ENCODE measurements at regions not wholly inside any gene's neighbourhood (a gene's known extent, or its start where the extent isn't known, plus 50 kb on each side); places are given as distances from the start of the nearest gene placed in this dataset.

DNA sequence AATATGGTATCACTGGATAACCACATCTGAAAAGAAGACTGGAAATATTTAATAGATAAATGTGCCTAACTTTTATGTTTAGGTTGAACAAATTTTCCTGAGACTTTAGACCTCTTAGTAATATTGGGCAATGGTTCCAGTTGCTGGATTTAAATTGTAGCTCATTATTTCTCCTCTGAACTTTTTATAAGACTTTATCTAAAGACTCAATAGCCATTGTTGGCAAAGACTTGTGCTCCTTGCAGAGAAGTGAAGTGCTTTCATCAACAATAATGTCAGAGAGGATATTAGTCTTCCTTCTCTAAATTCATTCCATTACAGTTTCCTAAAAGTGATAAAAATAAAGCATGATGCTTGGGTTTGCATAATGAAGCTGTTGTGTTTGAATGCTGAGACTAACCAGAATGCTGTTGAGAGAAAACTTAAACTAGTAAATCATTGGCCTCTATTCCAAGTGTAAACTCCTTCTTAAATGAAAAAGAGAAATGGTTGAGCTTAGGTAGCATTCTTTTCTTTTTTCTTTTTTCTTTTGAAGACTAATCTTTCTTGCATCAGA is 200.2 kb downstream of the TMTC3 start:
- H3K4me1 Mint-ChIP-seq (ENCODE audit: unreplicated experiment) = no peaks in the 10 kb centered on the region
- H3K9me3 Mint-ChIP-seq = no peaks in the 10 kb centered on the region
- no peak for TF ChIP-seq CTCF (conservative IDR thresholded peaks at IDR 0.05)

GRCh38 chr12:88351146-88351545 is 209.0 kb downstream of the TMTC3 start:
- DNase-seq (ENCODE audit: extremely low spot score, unreplicated experiment) = no peak
- Mint-ChIP-seq H3K4me1 (ENCODE audit: unreplicated experiment) (no peaks in the 10 kb centered on the region), H3K27ac (no peak overlapping the region), H3K36me3 (no peaks in the 10 kb centered on the region), H3K4me3 (no peak overlapping the region), H3K9me3 (no peaks in the 10 kb centered on the region), H3K27me3 (no peaks in the 10 kb centered on the region)
- TF ChIP-seq CTCF (conservative IDR thresholded peaks at IDR 0.05) = no peak

More for the DNA sequence above, 200.2 kb downstream of the TMTC3 start:
- no peaks in the 10 kb centered on the region for H3K36me3 Mint-ChIP-seq
- H3K27me3 Mint-ChIP-seq = no peaks in the 10 kb centered on the region
- H3K27ac Mint-ChIP-seq = no peak overlapping the region
- no peak for DNase-seq (ENCODE audit: extremely low spot score, unreplicated experiment)
- H3K4me3 Mint-ChIP-seq = no peak overlapping the region

DNA sequence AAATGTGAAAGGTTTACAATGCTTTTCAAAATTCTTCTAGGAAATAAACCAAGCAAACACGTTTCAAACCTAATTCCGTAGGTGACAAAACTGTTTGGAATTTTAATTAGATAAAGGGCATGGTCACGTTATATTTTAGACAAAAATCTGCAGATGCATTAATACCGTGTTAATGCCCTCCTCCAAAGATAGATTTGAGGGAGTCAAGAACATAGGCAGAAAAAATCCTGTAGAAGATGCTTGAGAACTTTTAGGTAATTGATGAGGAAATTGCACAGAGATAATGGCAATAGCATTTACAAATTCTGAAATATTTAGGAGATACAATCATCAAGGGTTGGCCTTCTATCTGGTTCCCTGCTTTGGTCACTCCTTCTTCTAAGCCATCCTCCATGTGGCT is 212.6 kb downstream of the TMTC3 start:
- Mint-ChIP-seq H3K27ac (no peak overlapping the region), H3K36me3 (no peaks in the 10 kb centered on the region), H3K9me3 (no peaks in the 10 kb centered on the region), H3K4me1 (ENCODE audit: unreplicated experiment) (no peaks in the 10 kb centered on the region), H3K27me3 (no peaks in the 10 kb centered on the region), H3K4me3 (no peak overlapping the region)
- TF ChIP-seq CTCF (conservative IDR thresholded peaks at IDR 0.05) = no peak
- DNase-seq (ENCODE audit: extremely low spot score, unreplicated experiment) = no peak

DNA sequence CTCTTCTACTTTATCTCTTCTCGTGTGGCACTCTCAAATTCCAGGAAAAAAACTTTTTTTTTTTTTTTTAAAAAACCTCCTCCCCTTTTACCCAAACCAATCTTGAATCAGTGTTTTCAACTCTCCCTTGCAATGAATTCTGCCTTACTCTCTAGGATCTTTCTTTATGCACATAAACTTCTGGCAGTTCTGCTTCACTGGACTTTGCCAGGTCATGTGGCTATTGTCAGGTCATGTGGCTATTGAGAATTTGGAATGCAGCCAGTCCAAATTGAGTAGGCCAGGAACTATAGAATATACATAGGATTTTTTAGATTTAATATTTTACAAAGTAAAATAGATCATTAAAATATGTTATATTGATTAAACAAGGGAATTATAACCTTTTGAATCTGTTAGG is 218.2 kb downstream of the TMTC3 start:
- Mint-ChIP-seq H3K4me3 (no peak overlapping the region), H3K27me3 (no peaks in the 10 kb centered on the region), H3K4me1 (ENCODE audit: unreplicated experiment) (no peaks in the 10 kb centered on the region), H3K9me3 (no peaks in the 10 kb centered on the region), H3K27ac (no peak overlapping the region), H3K36me3 (no peaks in the 10 kb centered on the region)
- TF ChIP-seq CTCF (conservative IDR thresholded peaks at IDR 0.05) = no peak
- DNase-seq (ENCODE audit: extremely low spot score, unreplicated experiment) = no peak

DNA sequence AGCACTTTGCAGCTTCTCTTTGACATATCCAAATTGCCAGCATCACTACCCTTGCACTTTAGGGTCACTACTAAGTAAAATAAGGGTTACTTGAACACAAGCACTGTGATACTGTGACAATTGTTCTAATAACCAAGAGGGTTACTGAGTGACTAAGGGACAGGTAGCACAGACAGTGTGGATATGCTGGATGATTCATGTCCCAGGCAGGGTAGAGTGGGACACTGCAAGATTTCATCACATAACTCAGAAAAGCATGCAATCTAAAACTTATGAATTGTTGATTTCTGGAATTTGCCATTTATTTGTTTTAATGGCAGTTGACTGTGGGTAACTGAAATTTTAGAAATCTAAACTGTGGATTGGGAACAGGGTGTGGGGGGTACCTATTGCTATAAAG is 218.8 kb downstream of the KITLG start:
- H3K27ac Mint-ChIP-seq = no peak overlapping the region

More for the DNA sequence above, 218.8 kb downstream of the KITLG start:
- DNase-seq (ENCODE audit: extremely low spot score, unreplicated experiment) = no peak
- no peaks in the 10 kb centered on the region for H3K36me3 Mint-ChIP-seq
- no peak overlapping the region for H3K4me3 Mint-ChIP-seq
- no peak for TF ChIP-seq CTCF (conservative IDR thresholded peaks at IDR 0.05)
- no peaks in the 10 kb centered on the region for H3K9me3 Mint-ChIP-seq
- H3K27me3 Mint-ChIP-seq = no peaks in the 10 kb centered on the region
- H3K4me1 Mint-ChIP-seq (ENCODE audit: unreplicated experiment) = no peaks in the 10 kb centered on the region
